HG02885 (cell line): ENCODE measurements at regions not wholly inside any gene's neighbourhood (a gene's known extent, or its start where the extent isn't known, plus 50 kb on each side); places are given as distances from the start of the nearest gene placed in this dataset.

Experiments used
- ATAC-seq: cut with Tn5 transposase; IDR thresholded peaks from one replicate; pipeline ENCODE4 v1.9.1; 2021; ENCODE audit warnings: mild to moderate bottlenecking; ENCODE audit not compliant: unreplicated experiment, poor library complexity

- no peak for ATAC-seq
Observed at GRCh38 chr2:121860033-121860757, 104.7 kb downstream of the TSN start.

- ATAC-seq: no peak
Observed at GRCh38 chr2:121860758-121861227, 105.3 kb downstream of the TSN start.

- no peak for ATAC-seq
Observed at GRCh38 chr2:121862286-121862685, 106.8 kb downstream of the TSN start.

GRCh38 chr2:121865914-121866313 is 110.5 kb downstream of the TSN start:
- ATAC-seq: no peak

- ATAC-seq: no peak
Observed at GRCh38 chr2:121866789-121867188, 111.3 kb downstream of the TSN start.

GRCh38 chr2:121868652-121869051 is 113.2 kb downstream of the TSN start:
- no peak for ATAC-seq

- no peak for ATAC-seq
Observed at GRCh38 chr2:121869363-121869762, 113.9 kb downstream of the TSN start.

GRCh38 chr2:121869873-121870272 is 114.4 kb downstream of the TSN start:
- no peak for ATAC-seq

- no peak for ATAC-seq
Observed at GRCh38 chr2:121872651-121873050, 117.2 kb downstream of the TSN start.

- no peak for ATAC-seq
Observed at GRCh38 chr2:121873864-121874263, 118.4 kb downstream of the TSN start.

- no peak for ATAC-seq
Observed at GRCh38 chr2:121875585-121876185, 120.2 kb downstream of the TSN start.

GRCh38 chr2:121877366-121877765 is 121.9 kb downstream of the TSN start:
- no peak for ATAC-seq

GRCh38 chr2:121880283-121880682 is 124.8 kb downstream of the TSN start:
- no peak for ATAC-seq

- ATAC-seq: no peak
Observed at GRCh38 chr2:121881038-121881437, 125.6 kb downstream of the TSN start.

- ATAC-seq: no peak
Observed at GRCh38 chr2:121881950-121882349, 126.5 kb downstream of the TSN start.

GRCh38 chr2:121884078-121884477 is 128.6 kb downstream of the TSN start:
- no peak for ATAC-seq

- ATAC-seq: no peak
Observed at GRCh38 chr2:121884511-121884921, 129.1 kb downstream of the TSN start.

GRCh38 chr2:121886059-121886458 is 130.6 kb downstream of the TSN start:
- no peak for ATAC-seq

- no peak for ATAC-seq
Observed at GRCh38 chr2:121887513-121888188, 132.2 kb downstream of the TSN start.

GRCh38 chr2:121888189-121888557 is 132.7 kb downstream of the TSN start:
- ATAC-seq: peak; percentile 94

- ATAC-seq: no peak
Observed at GRCh38 chr2:121890041-121890440, 134.6 kb downstream of the TSN start.
